H9 (cell line): ENCODE measurements at regions not wholly inside any gene's neighbourhood (a gene's known extent, or its start where the extent isn't known, plus 50 kb on each side); places are given as distances from the start of the nearest gene placed in this dataset.

Source experiments
- DNase-seq: peaks from one replicate; pipeline ENCODE4 v3.0.0-alpha.2; 2017
- H2AFZ ChIP-seq: one replicate; pipeline ENCODE4 v1.6.1; 2013; ENCODE audit warnings: mild to moderate bottlenecking, low read length, control low read depth, moderate library complexity
- H2AK5ac ChIP-seq: 2 replicates; pipeline ENCODE4 v1.6.1; 2013; ENCODE audit warnings: low read length, control low read depth, mixed read lengths; ENCODE audit not compliant: insufficient read length
- H2BK120ac ChIP-seq: one replicate; pipeline ENCODE4 v1.6.1; 2013; ENCODE audit warnings: low read depth, mild to moderate bottlenecking, low read length, control low read depth, inconsistent platforms; ENCODE audit not compliant: poor library complexity, severe bottlenecking
- H2BK12ac ChIP-seq: 2 replicates; pipeline ENCODE4 v1.6.1; 2013; ENCODE audit warnings: low read length, control low read depth, mixed read lengths, low read depth; ENCODE audit not compliant: insufficient read length
- H2BK15ac ChIP-seq: 2 replicates; pipeline ENCODE4 v1.6.1; 2013; ENCODE audit warnings: low read depth, low read length, control low read depth
- H2BK20ac ChIP-seq: one replicate; pipeline ENCODE4 v1.6.1; 2013; ENCODE audit warnings: low read depth, mild to moderate bottlenecking, low read length, control low read depth, inconsistent platforms; ENCODE audit not compliant: poor library complexity, severe bottlenecking
- H2BK5ac ChIP-seq: 2 replicates; pipeline ENCODE4 v1.6.1; 2013; ENCODE audit warnings: low read length, control low read depth, mixed read lengths; ENCODE audit not compliant: insufficient read length
- H3K14ac ChIP-seq: 2 replicates; pipeline ENCODE4 v1.6.1; 2013; ENCODE audit warnings: low read length, control low read depth; ENCODE audit not compliant: insufficient read depth
- H3K18ac ChIP-seq: 2 replicates; pipeline ENCODE4 v1.6.1; 2013; ENCODE audit warnings: low read depth, mild to moderate bottlenecking, mixed read lengths, low read length, control low read depth; ENCODE audit not compliant: insufficient read length
- H3K23ac ChIP-seq: 2 replicates; pipeline ENCODE4 v1.6.1; 2013; ENCODE audit warnings: low read length, control low read depth, mixed read lengths, low read depth; ENCODE audit not compliant: insufficient read length
- H3K23me2 ChIP-seq: 2 replicates; pipeline ENCODE4 v1.6.1; 2013; ENCODE audit warnings: low read depth, mild to moderate bottlenecking, mixed read lengths, low read length, control low read depth; ENCODE audit not compliant: insufficient read length, poor library complexity, severe bottlenecking
- H3K27ac ChIP-seq: 2 replicates; pipeline ENCODE4 v1.5.1; 2013; ENCODE audit warnings: low read length, control low read depth, mixed read lengths, low read depth; ENCODE audit not compliant: insufficient read length
- H3K27me3 ChIP-seq: 2 replicates; pipeline ENCODE4 v1.6.1; 2013; ENCODE audit warnings: low read length, control low read depth, inconsistent platforms; ENCODE audit not compliant: insufficient read depth
- H3K4ac ChIP-seq: 2 replicates; pipeline ENCODE4 v1.6.1; 2013; ENCODE audit warnings: low read depth, mild to moderate bottlenecking, control low read depth, inconsistent platforms, low read length, moderate library complexity
- H3K4me1 ChIP-seq: 2 replicates; pipeline ENCODE4 v1.6.1; 2013; ENCODE audit warnings: low read length, control low read depth, inconsistent platforms; ENCODE audit not compliant: insufficient read depth
- H3K4me2 ChIP-seq: 2 replicates; pipeline ENCODE4 v1.6.1; 2013; ENCODE audit warnings: low read length, control low read depth, mixed read lengths; ENCODE audit not compliant: insufficient read length, insufficient read depth
- H3K56ac ChIP-seq: 2 replicates; pipeline ENCODE4 v1.6.1; 2013; ENCODE audit warnings: low read depth, mild to moderate bottlenecking, mixed read lengths, low read length, control low read depth; ENCODE audit not compliant: insufficient read length
- H3K79me1 ChIP-seq: 2 replicates; pipeline ENCODE4 v1.6.1; 2013; ENCODE audit warnings: low read depth, mild to moderate bottlenecking, moderate library complexity, low read length, control low read depth, inconsistent platforms; ENCODE audit not compliant: insufficient read depth, poor library complexity, severe bottlenecking
- H3K79me2 ChIP-seq: 2 replicates; pipeline ENCODE4 v1.6.1; 2013; ENCODE audit warnings: low read length, control low read depth, inconsistent platforms; ENCODE audit not compliant: insufficient read depth
- H3K9ac ChIP-seq: 2 replicates; pipeline ENCODE4 v1.6.1; 2013; ENCODE audit warnings: low read length, control low read depth, mixed read lengths; ENCODE audit not compliant: insufficient read length; ENCODE audit errors: extremely low read depth
- H3K9me3 ChIP-seq: one replicate; pipeline ENCODE4 v1.6.1; 2013; ENCODE audit warnings: low read depth, low read length, inconsistent platforms; ENCODE audit not compliant: control insufficient read depth
- H3T11ph ChIP-seq: one replicate; pipeline ENCODE4 v1.6.1; 2013; ENCODE audit warnings: mild to moderate bottlenecking, low read length, control low read depth, inconsistent platforms
- H4K20me1 ChIP-seq: one replicate; pipeline ENCODE4 v1.6.1; 2013; ENCODE audit not compliant: control insufficient read depth, insufficient read length, insufficient read depth
- H4K5ac ChIP-seq: 2 replicates; pipeline ENCODE4 v1.6.1; 2013; ENCODE audit warnings: low read depth, mild to moderate bottlenecking, mixed read lengths, low read length, control low read depth; ENCODE audit not compliant: insufficient read length
- H4K8ac ChIP-seq: replicated peaks from 2 replicates; pipeline ENCODE4 v1.6.1; 2013; ENCODE audit warnings: low read length, control low read depth, mixed read lengths, low read depth; ENCODE audit not compliant: insufficient read length
- H4K91ac ChIP-seq: 2 replicates; pipeline ENCODE4 v1.6.1; 2013; ENCODE audit warnings: low read depth, mild to moderate bottlenecking, moderate library complexity, mixed read lengths, low read length, control low read depth; ENCODE audit not compliant: insufficient read length
- H3K27ac Mint-ChIP-seq, 3 experiments: 2 replicates in 2 of 3; 3 replicates in 1 of 3; pipeline ENCODE4 v1.8.0; 2020 to 2021; ENCODE audit warnings: mixed read lengths in 3 of 3, mild to moderate bottlenecking in 1 of 3, moderate library complexity in 1 of 3
- H3K27me3 Mint-ChIP-seq: 2 replicates; pipeline ENCODE4 v1.8.0; 2021; ENCODE audit warnings: low read depth, mild to moderate bottlenecking, moderate library complexity, mixed read lengths
- H3K36me3 Mint-ChIP-seq, 3 experiments: 2 replicates in 2 of 3; 3 replicates in 1 of 3; pipeline ENCODE4 v1.8.0; 2020 to 2021; ENCODE audit warnings: low read depth in 3 of 3, mixed read lengths in 3 of 3; ENCODE audit not compliant: insufficient read depth in 1 of 3
- H3K4me1 Mint-ChIP-seq, 2 experiments: 2 replicates each; pipeline ENCODE4 v1.8.0; 2020; ENCODE audit warnings: mixed read lengths in 2 of 2
- H3K4me3 Mint-ChIP-seq, 2 experiments: 2 replicates in 1 of 2; 3 replicates in 1 of 2; pipeline ENCODE4 v1.8.0; 2020 to 2021; ENCODE audit warnings: mild to moderate bottlenecking in 2 of 2, mixed read lengths in 2 of 2, moderate library complexity in 1 of 2
- H3K9me3 Mint-ChIP-seq, 2 experiments: 2 replicates in 1 of 2; 3 replicates in 1 of 2; pipeline ENCODE4 v1.8.0; 2020; ENCODE audit warnings: mild to moderate bottlenecking in 2 of 2, mixed read lengths in 2 of 2, moderate library complexity in 1 of 2
- CTCF ChIP-seq: fragments of 200-600 bp; sonication (generic); conservative IDR thresholded peaks from 3 replicates; pipeline ENCODE4 v1.8.0; 2021; ENCODE audit warnings: antibody characterized with exemption, mild to moderate bottlenecking
- WGBS: extraction: QIAGEN DNeasy Blood & Tissue Kit; methylation state at CpG from one replicate; pipeline ENCODE4 v1.1.7; 2013; ENCODE audit warnings: missing lambda C conversion rate, low lambda C conversion rate, mixed read lengths; ENCODE audit not compliant: insufficient read length; ENCODE audit errors: extremely low coverage; 5-methylcytosine and 5-hydroxymethylcytosine counted together

GRCh38 chr5:164058621-164059020 lies 553.2 kb downstream of the MAT2B start:
- H3K23me2 ChIP-seq, result no peaks in the 10 kb centered on the region
- H3K4me2 ChIP-seq, result no peak overlapping the region
- no peak overlapping the region for H2BK20ac ChIP-seq
- no peak overlapping the region for H2AK5ac ChIP-seq
- no peak overlapping the region for H2BK12ac ChIP-seq
- no peak overlapping the region for H3K4ac ChIP-seq
- no peak for DNase-seq
- no peaks in the 10 kb centered on the region; a peak in 1 of 5 replicates for H3K9me3 Mint-ChIP-seq
- no peak overlapping the region for H2BK15ac ChIP-seq
- H3K56ac ChIP-seq, result no peak overlapping the region
- no peak overlapping the region for H3K9ac ChIP-seq
- H4K20me1 ChIP-seq, result no peaks in the 10 kb centered on the region
- no peaks in the 10 kb centered on the region for H3K27me3 Mint-ChIP-seq
- H3K27me3 ChIP-seq, result no peaks in the 10 kb centered on the region
- no peak overlapping the region for H3K23ac ChIP-seq
- no peaks in the 10 kb centered on the region for H3K9me3 ChIP-seq
- H3K79me1 ChIP-seq, result no peaks in the 10 kb centered on the region
- no peaks in the 10 kb centered on the region for H3K36me3 Mint-ChIP-seq
- no peaks in the 10 kb centered on the region for H3K4me1 ChIP-seq
- H3K4me1 Mint-ChIP-seq, result peaks cover 2 to 9% of the 10 kb centered on the region in 2 experiments; a peak in 2 of 4 replicates
- H4K8ac ChIP-seq, result no peak overlapping the region
- no peak overlapping the region for H3K14ac ChIP-seq
- no peak overlapping the region for H2BK120ac ChIP-seq
- WGBS, result no CpG with 5 or more reads among the region's 3 CpGs
- H3K4me3 Mint-ChIP-seq, result no peak overlapping the region
- H3K79me2 ChIP-seq, result no peaks in the 10 kb centered on the region
- H3K18ac ChIP-seq, result no peak overlapping the region
- TF ChIP-seq CTCF, result no peak
- no peak overlapping the region for H2BK5ac ChIP-seq
- H4K91ac ChIP-seq, result no peak overlapping the region
- no peak overlapping the region for H3T11ph ChIP-seq
- no peak overlapping the region for H2AFZ ChIP-seq
- H3K27ac ChIP-seq, result no peak overlapping the region
- H3K27ac Mint-ChIP-seq, result no peak overlapping the region
- H4K5ac ChIP-seq, result no peak overlapping the region
